ENCODE measurements at regions not wholly inside any gene's neighbourhood (a gene's known extent, or its start where the extent isn't known, plus 50 kb on each side); places are given as distances from the start of the nearest gene placed in this dataset.

DNA sequence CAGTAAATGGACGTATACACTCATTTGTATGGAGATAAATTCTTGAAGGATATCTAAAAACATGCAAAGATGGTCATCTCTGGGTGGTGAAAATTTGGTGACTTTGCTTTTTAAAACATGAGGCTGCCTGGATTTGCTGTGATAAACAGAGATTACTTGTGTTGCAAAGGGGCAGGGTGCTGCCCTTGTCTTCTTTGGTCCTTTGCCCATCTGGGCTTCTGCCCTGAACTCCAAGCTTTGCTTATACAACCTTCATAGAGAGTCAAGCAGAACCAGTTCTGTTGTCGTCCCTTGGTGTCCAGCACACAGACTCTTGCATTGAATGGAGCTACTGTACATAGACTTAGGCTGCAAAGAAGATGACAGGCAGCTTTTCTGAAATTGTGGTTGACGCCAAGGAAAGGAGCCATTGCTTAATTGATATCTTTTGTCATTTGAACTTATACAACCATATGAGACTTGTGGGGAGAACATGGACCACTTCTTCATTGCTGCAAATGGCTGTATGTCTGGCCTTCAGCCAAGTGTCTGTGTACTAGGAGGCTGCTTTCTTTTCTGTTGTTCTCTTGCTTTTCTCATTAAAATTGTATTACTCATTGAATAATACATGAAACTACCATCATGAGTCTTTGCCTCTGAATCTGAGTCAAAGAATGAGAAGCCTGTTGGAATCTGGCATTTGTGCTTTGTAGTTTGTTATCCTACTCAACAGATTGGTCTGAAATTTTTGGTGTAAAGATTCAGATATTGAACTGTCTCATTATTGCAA lies 152.5 kb downstream of the DMRT2 start:
- no peak for TF ChIP-seq CTCF (IDR thresholded peaks at IDR 0.05; ENCODE audit: unreplicated experiment in 3 of 3)
- Mint-ChIP-seq H3K4me3 (no peak overlapping the region), H3K27ac (no peak overlapping the region), H3K4me1 (no peaks in the 10 kb centered on the region), H3K27me3 (ENCODE audit: low read depth) (peaks cover 4% of the 10 kb centered on the region), H3K36me3 (ENCODE audit: low read depth) (no peaks in the 10 kb centered on the region), H3K9me3 (no peaks in the 10 kb centered on the region)

GRCh38 chr9:1207686-1208085 lies 157.5 kb downstream of the DMRT2 start:
- H3K4me3 Mint-ChIP-seq: no peak overlapping the region
- no peak overlapping the region for H3K27ac Mint-ChIP-seq
- TF ChIP-seq CTCF (IDR thresholded peaks at IDR 0.05; ENCODE audit: unreplicated experiment in 3 of 3): no peak
- peaks cover 6% of the 10 kb centered on the region for H3K27me3 Mint-ChIP-seq (ENCODE audit: low read depth)
- H3K9me3 Mint-ChIP-seq: peaks cover 6% of the 10 kb centered on the region
- H3K4me1 Mint-ChIP-seq: no peaks in the 10 kb centered on the region
- no peaks in the 10 kb centered on the region for H3K36me3 Mint-ChIP-seq (ENCODE audit: low read depth)

GRCh38 chr9:1208157-1208556 lies 158.0 kb downstream of the DMRT2 start:
- Mint-ChIP-seq H3K4me1 (no peaks in the 10 kb centered on the region), H3K27ac (no peak overlapping the region), H3K9me3 (peaks cover 6% of the 10 kb centered on the region), H3K27me3 (ENCODE audit: low read depth) (peaks cover 6% of the 10 kb centered on the region), H3K4me3 (no peak overlapping the region), H3K36me3 (ENCODE audit: low read depth) (no peaks in the 10 kb centered on the region)
- TF ChIP-seq CTCF (IDR thresholded peaks at IDR 0.05; ENCODE audit: unreplicated experiment in 3 of 3): no peak

GRCh38 chr9:1210954-1211353 lies 160.8 kb downstream of the DMRT2 start:
- Mint-ChIP-seq H3K36me3 (ENCODE audit: low read depth) (no peaks in the 10 kb centered on the region), H3K27ac (no peak overlapping the region), H3K4me3 (no peak overlapping the region), H3K9me3 (peaks cover 6% of the 10 kb centered on the region), H3K27me3 (ENCODE audit: low read depth) (peaks cover 6% of the 10 kb centered on the region), H3K4me1 (no peaks in the 10 kb centered on the region)
- TF ChIP-seq CTCF (IDR thresholded peaks at IDR 0.05; ENCODE audit: unreplicated experiment in 3 of 3): no peak

DNA sequence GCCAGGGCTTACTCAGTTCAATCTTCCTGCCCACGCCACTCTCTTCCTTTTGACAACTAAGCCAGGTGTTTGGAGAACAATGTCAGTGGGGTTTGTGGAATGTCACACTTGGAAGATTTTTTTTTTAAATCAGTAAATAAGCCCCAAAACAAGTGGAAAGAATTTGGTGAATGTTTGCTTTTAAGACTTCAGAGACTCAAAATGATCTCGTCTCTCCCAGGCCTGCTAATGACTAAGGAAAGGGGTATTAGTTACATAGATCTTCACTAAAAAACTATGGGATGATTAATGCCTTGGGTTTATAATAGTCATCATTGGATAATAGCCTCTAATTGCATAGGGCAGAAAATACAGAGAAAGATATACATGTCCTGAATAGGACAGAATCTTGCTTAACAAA lies 166.4 kb downstream of the DMRT2 start:
- Mint-ChIP-seq H3K4me3 (no peak overlapping the region), H3K36me3 (ENCODE audit: low read depth) (no peaks in the 10 kb centered on the region), H3K4me1 (peaks cover 3% of the 10 kb centered on the region), H3K9me3 (no peaks in the 10 kb centered on the region), H3K27ac (no peak overlapping the region), H3K27me3 (ENCODE audit: low read depth) (peaks cover 4% of the 10 kb centered on the region)
- no peak for TF ChIP-seq CTCF (IDR thresholded peaks at IDR 0.05; ENCODE audit: unreplicated experiment in 3 of 3)

DNA sequence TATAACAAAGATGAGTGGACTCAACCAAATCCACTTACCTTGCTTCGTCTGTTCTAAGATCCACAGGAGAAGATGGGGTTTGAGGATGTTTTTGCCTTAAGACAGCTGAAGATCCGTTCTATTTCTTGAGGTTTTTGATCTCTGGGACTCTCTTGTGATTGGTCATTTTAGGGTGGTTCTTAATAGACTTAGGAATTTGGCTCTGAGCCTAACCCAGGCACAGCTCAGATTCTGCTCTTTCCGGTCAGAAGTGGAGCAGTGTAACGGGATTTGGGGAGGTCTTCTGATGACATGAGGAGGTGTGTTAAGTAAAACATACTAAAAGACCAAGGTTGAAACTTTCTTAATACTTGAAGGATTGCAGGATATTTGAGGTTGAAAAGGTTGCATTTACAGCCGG lies 166.9 kb downstream of the DMRT2 start:
- TF ChIP-seq CTCF (IDR thresholded peaks at IDR 0.05; ENCODE audit: unreplicated experiment in 3 of 3): no peak
- H3K4me1 Mint-ChIP-seq: peaks cover 3% of the 10 kb centered on the region
- H3K36me3 Mint-ChIP-seq (ENCODE audit: low read depth): no peaks in the 10 kb centered on the region
- no peaks in the 10 kb centered on the region for H3K9me3 Mint-ChIP-seq
- H3K27ac Mint-ChIP-seq: no peak overlapping the region
- H3K27me3 Mint-ChIP-seq (ENCODE audit: low read depth): peaks cover 4% of the 10 kb centered on the region
- H3K4me3 Mint-ChIP-seq: no peak overlapping the region

Data from nephron (organoid).